Suppressor macrophage (primary cell): ENCODE measurements at regions not wholly inside any gene's neighbourhood (a gene's known extent, or its start where the extent isn't known, plus 50 kb on each side); places are given as distances from the start of the nearest gene placed in this dataset.

Experiments
- DNase-seq, 4 experiments: peaks; one replicate each; pipeline ENCODE4 v3.0.0-alpha.2; 2020 to 2022

- DNase-seq, result no peak
These were observed 157.1 kb downstream of the TLE1 start for GRCh38 chr9:81532251-81532650.

GRCh38 chr9:81531511-81531910 lies 157.8 kb downstream of the TLE1 start:
- no peak for DNase-seq

GRCh38 chr9:81530846-81531245 lies 158.5 kb downstream of the TLE1 start:
- DNase-seq, result no peak

DNA sequence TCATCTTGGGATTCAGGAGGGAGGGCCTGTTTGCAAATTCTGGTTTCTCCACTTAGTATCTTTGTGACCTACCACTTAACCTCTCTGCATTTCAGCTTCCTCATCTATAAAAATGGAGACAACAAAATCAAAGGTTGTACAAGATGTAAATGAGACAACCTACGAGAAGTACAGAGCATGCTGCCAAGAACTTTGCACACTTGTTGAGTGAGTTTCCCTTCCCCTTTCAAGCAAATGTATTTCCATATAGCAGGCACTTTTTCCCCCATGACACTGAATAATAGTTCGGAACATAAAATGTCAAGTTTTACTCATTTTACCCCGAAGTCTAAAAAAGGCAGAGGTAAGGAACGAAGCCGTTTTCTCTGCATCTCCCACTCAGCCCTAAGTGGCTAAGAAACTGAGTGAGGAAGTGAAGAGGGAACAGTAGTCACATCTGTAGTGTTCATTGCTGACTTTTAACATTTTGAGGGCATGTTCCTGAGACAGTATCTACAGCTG lies 159.0 kb downstream of the TLE1 start:
- DNase-seq, result peak; percentile 47 to 85 (median 65)

DNA sequence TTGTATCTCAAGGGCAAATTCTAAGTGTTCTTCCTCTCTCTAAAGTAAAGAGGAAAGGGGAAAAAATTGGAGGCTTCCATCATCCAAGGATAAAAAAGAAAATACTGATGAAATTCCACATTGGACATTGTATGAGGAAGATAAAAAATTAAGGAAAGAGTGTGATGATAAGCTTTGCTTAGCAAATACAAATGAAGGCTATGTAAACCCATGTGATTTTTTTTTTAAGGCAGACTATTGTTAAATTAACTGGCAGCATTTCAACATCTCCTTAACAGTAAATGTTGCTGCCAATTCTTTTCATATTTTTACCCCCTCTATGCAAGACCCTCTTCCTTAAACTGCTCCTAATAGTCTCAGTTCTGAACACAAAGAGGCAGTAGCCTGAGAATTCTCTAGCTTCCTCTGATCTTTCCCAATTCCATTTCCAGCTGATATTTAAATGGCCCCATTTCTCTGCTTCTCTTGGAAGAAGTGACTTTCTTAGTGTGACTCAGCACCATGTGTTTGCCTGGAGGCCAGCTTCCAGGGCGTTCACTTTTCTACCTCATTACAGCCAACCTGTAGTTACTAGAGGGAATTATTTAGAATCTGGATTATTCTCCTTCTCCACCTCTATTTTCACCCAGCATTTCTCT lies 159.7 kb downstream of the TLE1 start:
- DNase-seq, result peak; percentile 51 to 76 (median 65)

GRCh38 chr9:81526587-81526986 lies 162.8 kb downstream of the TLE1 start:
- DNase-seq, result peak; percentile 26 to 68 (median 54)

DNA sequence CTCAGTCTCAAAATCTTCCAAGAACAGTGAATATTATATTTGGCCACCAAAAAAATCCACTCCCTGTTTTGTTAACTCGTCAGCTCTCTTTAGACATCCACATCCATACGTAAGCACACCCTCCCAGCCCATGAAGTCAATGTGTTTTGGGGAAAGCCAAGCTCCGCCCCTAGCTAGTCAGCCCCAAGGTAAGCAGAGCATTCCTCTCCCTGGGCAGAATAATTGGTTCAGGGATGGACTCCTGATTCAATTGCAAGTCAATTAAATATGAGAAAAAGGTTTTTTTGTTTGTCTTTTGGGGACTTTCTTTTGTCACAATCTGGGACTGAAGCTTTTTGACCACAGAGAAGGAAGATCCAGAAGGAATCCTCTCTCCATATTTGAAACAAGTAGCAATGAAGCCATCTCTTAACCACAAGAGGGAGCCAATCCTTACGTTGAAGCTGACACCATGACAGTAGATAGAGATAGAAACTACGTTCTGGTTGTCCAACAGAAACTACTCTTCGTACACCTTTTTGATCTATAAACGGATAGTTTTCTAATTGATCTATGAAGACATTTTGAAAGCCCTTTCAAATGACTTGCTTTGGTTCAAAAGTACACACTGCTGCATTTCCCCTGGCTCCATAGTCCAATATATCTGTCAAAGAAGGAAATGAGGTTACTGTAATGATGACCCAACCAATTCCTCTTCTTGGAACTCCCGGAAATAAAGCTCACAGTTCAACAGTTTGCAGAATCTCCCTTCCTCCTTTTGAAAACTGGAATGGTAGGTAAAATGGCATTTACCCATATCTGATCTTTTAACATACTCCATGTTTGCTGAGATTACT lies 166.4 kb downstream of the TLE1 start:
- DNase-seq, result peak; percentile 40 to 84 (median 62)

DNA sequence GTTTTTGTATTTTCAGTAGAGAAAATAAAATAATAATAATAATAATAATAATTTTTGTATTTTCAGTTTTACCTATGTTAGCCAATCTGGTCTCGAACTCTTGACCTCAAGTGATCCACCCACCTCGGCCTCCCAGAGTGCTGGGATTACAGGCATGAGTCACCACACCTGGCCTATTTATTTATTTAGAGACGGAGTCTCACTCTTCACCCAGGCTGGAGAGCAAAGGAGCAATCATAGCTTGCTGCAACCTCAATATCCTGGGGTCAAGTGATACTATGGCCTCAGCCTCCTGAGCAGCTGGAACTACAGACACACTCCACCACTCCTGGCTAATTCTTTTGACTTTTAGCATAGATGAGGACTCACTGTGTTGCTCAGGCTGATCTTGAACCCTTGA lies 167.5 kb downstream of the TLE1 start:
- DNase-seq, result no peak

- DNase-seq, result no peak
These were observed 169.4 kb downstream of the TLE1 start for GRCh38 chr9:81519816-81520495.

GRCh38 chr9:81517954-81518353 lies 171.4 kb downstream of the TLE1 start:
- DNase-seq, result no peak

DNA sequence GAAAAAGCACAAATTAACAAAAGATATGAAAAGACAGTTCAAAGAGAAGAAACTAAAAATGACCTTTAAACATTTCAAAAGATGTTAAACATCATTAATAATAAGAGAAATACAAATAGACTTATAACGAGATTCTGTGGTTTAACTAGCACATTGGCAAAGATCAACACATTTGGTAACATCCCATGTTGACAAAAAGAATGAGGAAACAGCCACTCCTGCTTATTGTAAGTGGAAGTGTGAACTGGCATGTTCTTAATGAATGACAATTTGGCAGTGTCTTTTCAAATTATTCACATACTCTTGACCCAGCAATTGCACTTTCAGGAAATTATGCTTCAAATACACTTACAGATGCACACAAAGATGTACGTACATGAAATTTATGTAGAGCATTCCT lies 176.3 kb downstream of the TLE1 start:
- DNase-seq, result peak in 3 of 4 experiments; percentile 14 to 58 (median 53)

GRCh38 chr9:81512641-81513040 lies 176.7 kb downstream of the TLE1 start:
- no peak for DNase-seq

- peak in 1 of 4 experiments; percentile 6 for DNase-seq
These were observed 180.9 kb downstream of the TLE1 start for GRCh38 chr9:81508476-81508875.

- DNase-seq, result no peak
These were observed 182.1 kb downstream of the TLE1 start for GRCh38 chr9:81506941-81507864.

- no peak for DNase-seq
These were observed 189.8 kb downstream of the TLE1 start for GRCh38 chr9:81499594-81499993.

DNA sequence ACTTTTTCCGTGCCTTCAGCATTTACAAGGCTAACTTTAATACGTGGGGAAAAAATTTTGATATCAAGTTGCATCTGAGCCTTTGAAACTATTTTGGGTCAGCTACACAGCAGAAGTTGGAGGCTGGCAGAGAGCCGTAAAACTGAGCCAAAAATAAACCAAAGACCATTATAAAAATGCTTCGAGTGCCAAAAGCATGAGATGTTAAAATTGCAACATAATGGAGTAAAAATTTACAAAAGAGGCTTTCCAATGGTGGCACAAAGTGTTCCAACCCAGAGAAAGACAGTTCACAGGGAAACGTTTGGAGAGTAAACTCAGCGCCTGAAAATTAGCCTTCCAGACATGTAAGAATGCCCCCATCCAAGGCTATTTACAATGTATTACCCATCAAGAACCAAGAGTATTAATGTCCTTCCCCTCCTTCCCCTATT lies 190.3 kb downstream of the TLE1 start:
- no peak for DNase-seq

- no peak for DNase-seq
These were observed 190.8 kb downstream of the TLE1 start for GRCh38 chr9:81498576-81498975.

DNA sequence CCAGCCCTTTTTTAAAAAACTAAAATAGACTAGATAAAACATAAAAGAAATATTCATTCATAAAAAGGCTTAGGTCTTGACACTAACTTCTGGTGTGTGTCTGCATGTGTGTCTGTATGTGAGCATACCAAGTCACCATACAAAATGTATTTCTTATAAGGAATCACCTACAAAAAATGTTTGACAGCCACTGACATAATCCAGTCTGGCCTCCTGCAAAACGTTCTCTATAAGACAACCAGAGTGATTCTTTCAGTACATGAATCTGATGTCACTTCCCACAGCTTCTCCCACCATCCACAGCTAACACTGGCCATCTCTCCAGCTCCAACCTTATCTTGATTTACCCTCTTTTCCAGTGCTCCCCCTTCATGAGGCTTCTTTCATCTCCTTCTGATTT lies 192.3 kb downstream of the TLE1 start:
- DNase-seq, result no peak

- no peak for DNase-seq
These were observed 196.5 kb downstream of the TLE1 start for GRCh38 chr9:81492710-81493447.

DNA sequence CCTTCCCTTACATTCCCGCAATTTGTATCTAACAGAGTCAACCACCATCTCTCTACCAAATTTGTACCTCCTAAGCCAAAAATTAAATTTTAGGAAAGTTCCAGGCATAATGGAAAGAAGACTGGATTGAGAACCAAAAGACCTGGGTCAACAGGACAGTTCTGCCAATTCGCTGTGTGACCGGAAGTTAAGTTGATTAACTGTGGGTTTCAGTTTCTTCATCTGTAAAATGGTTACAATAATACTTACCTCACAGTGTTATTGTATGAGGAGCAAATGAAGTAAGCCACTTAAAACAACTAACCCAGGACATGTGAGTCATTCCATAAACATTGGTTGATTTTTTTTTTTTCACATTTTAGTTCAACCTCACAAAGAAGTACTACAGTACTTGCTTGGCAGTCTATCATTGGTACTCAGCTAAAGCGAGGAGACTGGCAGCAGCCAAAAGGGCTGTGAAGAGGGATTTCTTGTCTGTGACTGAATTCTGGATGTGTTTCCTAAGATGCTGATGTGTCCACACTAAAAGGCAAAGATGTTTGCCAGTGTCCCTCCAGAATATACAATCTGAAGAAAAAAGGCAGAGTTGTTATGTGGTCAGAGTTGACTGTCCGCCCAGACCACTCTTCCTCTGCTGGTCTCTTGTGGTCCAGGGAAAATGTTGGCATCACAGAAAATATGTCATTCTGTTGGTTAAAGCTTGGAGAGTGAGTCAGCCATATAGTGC lies 198.6 kb downstream of the TLE1 start:
- DNase-seq, result no peak

DNA sequence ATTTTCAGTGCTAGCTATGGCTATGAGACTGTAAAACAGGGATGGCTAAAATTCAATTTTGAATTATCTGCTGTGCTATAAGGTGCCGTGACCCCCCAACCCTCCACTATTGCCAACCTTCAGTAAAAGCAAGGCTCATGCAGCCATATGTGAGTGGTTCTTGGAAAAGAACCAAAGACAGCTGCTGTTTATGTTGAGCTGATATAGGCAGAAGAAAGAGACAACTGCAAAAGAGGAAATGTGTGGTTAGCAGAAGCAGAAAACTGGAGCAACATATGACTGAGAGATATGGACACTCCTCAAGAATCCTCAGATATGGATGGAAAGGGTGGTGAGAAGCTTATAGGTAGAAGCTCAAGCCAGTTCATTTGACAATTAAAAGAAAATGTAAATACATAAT lies 200.3 kb downstream of the TLE1 start:
- peak in 3 of 4 experiments; percentile 14 to 50 (median 16) for DNase-seq
